Inferior parietal cortex (tissue), 1 donor: ENCODE measurements at regions not wholly inside any gene's neighbourhood (a gene's known extent, or its start where the extent isn't known, plus 50 kb on each side); places are given as distances from the start of the nearest gene placed in this dataset.

ENCODE experiments used
- DNase-seq: peaks from one replicate; pipeline ENCODE4 v3.0.0-alpha.2; 2016; ENCODE audit errors: extremely low spot score

DNA sequence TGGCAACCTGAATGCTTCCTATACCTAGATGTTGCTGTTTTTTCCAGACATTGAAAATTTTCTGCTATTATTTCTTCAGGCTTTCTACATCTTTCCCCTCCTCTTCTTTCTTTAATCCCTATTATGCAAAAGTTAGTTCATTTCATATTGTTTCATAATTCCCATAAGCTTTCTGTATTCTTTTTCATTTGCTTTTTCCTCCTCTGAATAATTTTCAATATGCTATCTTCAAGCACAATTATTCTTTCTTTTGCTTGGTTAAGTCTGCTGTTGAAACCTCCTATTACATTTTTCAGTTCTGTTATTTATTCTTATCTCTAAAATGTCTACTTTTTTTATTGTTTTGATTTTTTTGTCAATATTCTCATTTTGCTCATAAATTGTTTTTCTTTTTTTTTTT, 947.1 kb upstream of the MIR17HG start:
- no peak for DNase-seq

GRCh38 chr13:90401150-90401549, 946.3 kb upstream of the MIR17HG start:
- no peak for DNase-seq

DNA sequence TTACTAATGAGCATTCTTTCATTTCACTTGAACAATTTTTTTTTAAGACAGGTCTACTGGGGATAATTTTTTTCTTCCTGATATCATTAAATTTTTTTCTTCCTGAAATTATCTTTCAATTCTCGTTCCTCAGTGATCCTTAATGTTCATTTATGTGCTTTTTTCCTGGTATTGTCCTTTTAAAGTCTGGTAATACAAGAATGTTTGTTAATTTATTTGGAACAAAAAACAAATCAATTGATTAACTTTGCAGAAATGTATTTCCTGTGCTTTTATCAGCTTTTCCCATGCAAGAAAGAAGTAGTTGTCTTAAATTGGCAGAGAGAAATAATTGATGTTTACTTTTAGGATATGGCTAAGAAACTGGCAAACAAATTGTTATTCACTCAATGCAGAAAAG, 945.4 kb upstream of the MIR17HG start:
- no peak for DNase-seq

DNA sequence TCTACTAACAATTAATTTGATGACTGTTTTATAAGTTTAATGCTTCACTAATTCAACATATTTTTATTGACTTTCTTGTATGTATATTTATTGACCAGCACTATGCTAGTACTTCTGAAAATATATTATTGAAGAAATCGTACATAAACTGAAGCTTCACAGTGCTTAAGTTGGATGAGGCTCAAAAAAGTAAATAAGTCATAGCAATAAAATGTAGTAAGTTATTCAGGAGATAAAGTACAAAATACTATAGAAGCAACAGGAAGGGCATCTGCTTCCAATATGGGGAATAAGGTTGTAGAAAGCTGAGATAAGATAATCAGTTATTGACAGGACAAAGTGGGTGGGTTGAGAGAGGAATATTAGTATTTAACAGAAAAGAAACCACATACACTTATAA, 944.9 kb upstream of the MIR17HG start:
- no peak for DNase-seq

GRCh38 chr13:90403330-90404082, 944.0 kb upstream of the MIR17HG start:
- DNase-seq: no peak

DNA sequence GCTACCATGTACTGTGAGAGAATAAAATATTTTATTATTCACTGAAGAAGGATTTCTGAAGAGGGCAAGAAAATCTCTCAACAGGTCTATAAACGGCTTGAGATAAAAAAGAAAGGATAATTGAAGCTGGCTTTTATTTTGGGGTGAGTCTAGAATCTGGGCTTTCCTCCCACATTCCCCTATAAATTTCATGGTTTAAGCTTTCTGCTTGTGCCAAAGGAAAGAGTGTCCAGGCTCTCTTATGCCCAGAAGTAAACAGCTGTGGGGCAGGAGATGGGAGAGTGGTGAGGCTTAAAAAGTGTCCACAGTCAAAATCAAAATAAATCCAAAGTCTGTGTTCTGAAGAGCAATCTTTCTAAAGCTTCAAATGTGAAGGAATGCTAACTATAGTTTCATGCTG, 942.2 kb upstream of the MIR17HG start:
- no peak for DNase-seq

DNA sequence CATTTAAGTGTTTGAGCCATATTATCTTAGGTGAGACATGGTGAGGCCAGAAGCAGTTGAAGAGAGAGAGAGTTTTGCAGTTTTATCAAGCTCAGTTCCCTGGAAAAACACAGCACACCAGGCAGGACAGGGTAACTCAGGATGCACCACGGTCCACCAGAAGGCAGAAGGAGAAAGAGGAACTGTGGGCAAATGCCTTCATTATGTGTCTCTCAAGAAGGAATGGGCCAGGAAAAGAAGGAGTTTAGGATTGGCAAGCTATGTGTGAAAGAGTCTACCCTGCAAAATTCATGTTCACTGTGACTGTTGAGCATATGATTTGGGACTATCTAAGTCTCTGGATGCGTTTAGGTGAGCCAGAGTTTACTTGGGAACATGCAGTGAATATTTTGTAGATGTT, 934.5 kb upstream of the MIR17HG start:
- DNase-seq: no peak

- DNase-seq: no peak
Measured at GRCh38 chr13:90413548-90413947, 933.9 kb upstream of the MIR17HG start.

GRCh38 chr13:90414691-90415596, 932.5 kb upstream of the MIR17HG start:
- no peak for DNase-seq

DNA sequence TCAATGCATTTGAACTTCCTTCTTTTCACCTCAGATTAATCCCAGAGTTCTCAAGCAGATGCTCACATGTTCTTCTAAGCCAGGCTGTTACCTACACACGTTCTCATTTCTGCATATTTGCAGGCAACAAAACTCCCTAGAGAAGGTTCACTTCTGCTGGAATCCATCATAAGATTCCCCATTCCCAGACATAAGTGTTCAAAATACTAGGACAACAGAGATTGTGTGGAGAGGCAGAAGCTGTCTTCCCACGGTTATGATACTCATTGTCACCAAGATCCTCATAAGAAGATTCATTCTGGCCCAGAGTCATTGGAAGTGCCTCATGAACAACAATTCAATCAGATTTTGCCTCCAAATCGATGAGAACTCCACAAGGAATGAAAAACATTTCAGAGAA, 931.6 kb upstream of the MIR17HG start:
- DNase-seq: no peak

DNA sequence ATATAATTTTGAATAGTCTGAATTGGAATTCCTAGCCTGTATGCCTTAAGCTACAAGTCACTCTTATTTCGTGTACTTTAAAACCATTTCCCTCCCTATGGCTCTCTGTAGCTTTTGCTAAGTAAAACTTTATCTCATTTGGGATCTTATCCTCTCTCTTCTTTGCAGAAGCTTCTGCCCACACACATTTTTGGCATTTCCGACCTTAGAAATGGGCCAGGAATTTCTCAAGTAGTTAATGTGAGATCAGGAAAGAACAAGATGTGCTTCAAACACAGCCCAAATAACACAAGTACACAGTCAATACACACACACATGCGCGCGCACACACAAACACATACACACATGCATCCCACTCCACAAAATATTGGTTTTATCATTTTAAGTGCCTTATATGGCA, 931.0 kb upstream of the MIR17HG start:
- DNase-seq: no peak

DNA sequence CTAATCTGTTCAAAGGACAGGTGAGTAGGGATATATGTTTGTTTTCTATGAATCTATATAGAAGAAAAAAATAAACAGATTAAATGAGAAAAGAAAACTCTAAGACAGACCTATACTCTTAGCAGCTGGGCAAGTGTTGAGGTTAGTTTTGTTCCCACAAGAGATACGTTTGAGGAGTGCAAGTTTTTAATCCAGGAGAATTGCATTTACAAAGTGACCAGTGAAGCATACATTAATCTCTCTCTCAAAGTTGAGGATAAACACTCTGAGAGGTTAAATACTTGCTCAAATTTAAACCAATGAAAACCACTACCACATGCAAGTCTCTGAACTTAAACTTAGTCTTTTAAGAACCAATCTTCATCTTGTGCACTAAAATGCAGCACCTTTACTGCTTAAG, 930.5 kb upstream of the MIR17HG start:
- DNase-seq: no peak

- DNase-seq: no peak
Measured at GRCh38 chr13:90420683-90421082, 926.8 kb upstream of the MIR17HG start.

GRCh38 chr13:90427322-90428272, 919.9 kb upstream of the MIR17HG start:
- no peak for DNase-seq

DNA sequence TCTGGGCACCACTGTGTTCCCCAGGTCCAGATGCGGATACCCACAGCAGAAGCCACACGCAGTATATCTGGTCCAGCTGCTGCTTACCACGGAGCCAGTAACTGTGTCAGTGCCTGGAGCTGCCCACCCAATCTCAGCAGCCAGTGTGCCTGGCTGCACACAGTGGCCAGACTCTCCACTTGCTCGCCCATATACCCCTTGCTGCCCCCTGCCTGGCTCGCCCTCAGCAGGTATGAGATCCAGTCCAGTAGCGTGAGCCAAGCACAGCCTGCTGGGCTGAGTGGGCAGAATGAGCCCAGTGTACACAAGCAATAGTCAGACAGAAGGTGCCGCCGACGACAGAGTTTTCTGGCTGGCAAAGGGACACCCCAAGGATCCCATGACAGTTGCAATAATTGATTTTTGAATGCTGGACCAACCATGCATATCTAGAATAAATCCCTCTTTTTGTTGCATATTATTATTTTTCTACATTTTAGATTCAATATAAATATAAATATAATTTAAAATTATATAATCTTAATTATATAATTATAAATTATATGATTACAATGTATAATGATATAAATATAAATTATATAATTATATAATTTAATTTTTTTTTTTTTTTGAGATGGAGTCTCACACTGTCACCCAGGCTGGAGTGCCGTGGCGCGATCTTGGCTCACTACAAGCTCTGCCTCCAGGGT, 918.8 kb upstream of the MIR17HG start:
- DNase-seq: no peak

DNA sequence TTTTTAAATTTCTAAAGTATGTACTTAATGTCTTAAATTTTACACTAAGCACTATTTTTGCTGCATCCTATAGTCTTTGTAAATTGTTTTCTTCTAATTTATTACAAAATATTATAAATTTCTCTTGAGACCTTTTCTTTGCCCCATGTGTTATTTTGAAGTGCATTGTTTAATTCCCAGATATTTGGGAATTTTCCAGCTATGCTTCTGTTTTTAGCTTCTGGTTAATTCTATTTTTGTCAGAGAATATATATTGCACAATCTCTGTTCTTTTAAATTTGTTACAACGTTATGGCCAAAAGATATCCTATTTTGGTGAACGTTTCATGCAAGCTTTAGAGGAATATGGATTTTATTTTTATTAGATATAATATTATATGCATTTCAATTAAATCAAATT, 917.4 kb upstream of the MIR17HG start:
- no peak for DNase-seq

DNA sequence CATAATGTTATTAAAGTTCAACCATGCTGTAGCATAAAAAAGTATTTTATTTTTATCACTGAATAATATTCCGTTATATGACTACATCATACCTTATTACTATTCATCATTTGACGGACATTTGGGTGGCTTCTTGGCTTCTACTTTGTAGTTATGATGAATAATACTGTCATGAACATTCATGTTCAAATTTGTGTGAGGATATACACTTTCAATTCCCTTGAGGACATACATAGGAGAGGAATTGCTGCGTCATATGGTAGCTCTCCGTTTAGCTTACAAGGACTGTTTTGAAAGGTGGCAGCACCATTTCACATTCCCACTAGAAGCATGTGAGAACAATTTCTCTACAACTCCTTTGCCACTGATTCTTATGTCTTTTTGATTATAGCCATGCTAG, 910.8 kb upstream of the MIR17HG start:
- DNase-seq: no peak

DNA sequence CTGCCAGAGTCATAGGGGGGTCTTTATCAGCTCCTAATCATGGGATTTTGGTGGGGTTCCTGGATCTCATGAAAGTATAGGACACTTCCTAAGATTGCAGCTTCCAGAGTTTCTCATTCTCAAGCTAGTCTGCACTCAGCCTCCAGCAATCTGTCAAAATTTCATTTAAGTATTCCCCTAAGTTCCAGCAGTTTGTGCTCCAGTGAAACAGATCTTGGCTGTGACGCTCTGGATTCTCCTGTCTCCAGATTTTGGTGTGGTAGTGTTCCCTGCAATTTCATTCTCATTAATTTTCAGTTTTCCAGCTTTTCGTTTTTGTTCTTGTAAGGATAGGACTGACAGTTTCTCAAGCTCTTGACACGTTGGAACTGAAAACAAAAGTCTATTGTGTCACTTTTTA, 908.9 kb upstream of the MIR17HG start:
- no peak for DNase-seq

- no peak for DNase-seq
Measured at GRCh38 chr13:90443268-90443667, 904.2 kb upstream of the MIR17HG start.

GRCh38 chr13:90444232-90444631, 903.3 kb upstream of the MIR17HG start:
- no peak for DNase-seq

- no peak for DNase-seq
Measured at GRCh38 chr13:90445179-90445578, 902.3 kb upstream of the MIR17HG start.
